ENCODE measurements at regions not wholly inside any gene's neighbourhood (a gene's known extent, or its start where the extent isn't known, plus 50 kb on each side); places are given as distances from the start of the nearest gene placed in this dataset.

GRCh38 chr4:136634121-136634520, 898.2 kb downstream of the PCDH18 start:
- Histone ChIP-seq H3K4me1 (ENCODE audit: control insufficient read depth, low read length) (no peaks in the 10 kb centered on the region), H3K4me3 (ENCODE audit: low read length) (no peak overlapping the region), H3F3A (ENCODE audit: control insufficient read depth, insufficient read depth) (no peaks in the 10 kb centered on the region), H3K9me2 (replicated peaks; ENCODE audit: control insufficient read depth, low read length) (no peaks in the 10 kb centered on the region), H3K27me3 (ENCODE audit: control insufficient read depth, low read length) (no peaks in the 10 kb centered on the region), H3K36me3 (ENCODE audit: control insufficient read depth, low read length) (no peaks in the 10 kb centered on the region), H3K27ac (ENCODE audit: low read depth, low read length) (no peak overlapping the region), H3K79me2 (ENCODE audit: control insufficient read depth, low read length) (no peaks in the 10 kb centered on the region), H3K9me3 (ENCODE audit: control insufficient read depth, insufficient read depth, low read length) (no peaks in the 10 kb centered on the region), H3K4me2 (ENCODE audit: low read length) (no peak overlapping the region), H4K20me1 (ENCODE audit: control insufficient read depth, insufficient read depth, low read depth, low read length) (no peaks in the 10 kb centered on the region)
- TF ChIP-seq EZH2phosphoT487 (IDR thresholded peaks at IDR 0.05; ENCODE audit: borderline replicate concordance, low read length) (no peak), CTCF (IDR thresholded peaks at IDR 0.05; ENCODE audit: low read depth, low read length, poor library complexity, severe bottlenecking) (no peak)

- Histone ChIP-seq H3K79me2 (ENCODE audit: control insufficient read depth, low read length) (no peaks in the 10 kb centered on the region), H3K4me1 (ENCODE audit: control insufficient read depth, low read length) (no peaks in the 10 kb centered on the region), H3K36me3 (ENCODE audit: control insufficient read depth, low read length) (no peaks in the 10 kb centered on the region), H3K27me3 (ENCODE audit: control insufficient read depth, low read length) (no peaks in the 10 kb centered on the region), H3K4me2 (ENCODE audit: low read length) (no peak overlapping the region), H3K27ac (ENCODE audit: low read depth, low read length) (no peak overlapping the region), H3K9me3 (ENCODE audit: control insufficient read depth, insufficient read depth, low read length) (no peaks in the 10 kb centered on the region), H3F3A (ENCODE audit: control insufficient read depth, insufficient read depth) (no peaks in the 10 kb centered on the region), H3K9me2 (replicated peaks; ENCODE audit: control insufficient read depth, low read length) (no peaks in the 10 kb centered on the region), H4K20me1 (ENCODE audit: control insufficient read depth, insufficient read depth, low read depth, low read length) (no peaks in the 10 kb centered on the region), H3K4me3 (ENCODE audit: low read length) (no peak overlapping the region)
- no peak for TF ChIP-seq EZH2phosphoT487 (IDR thresholded peaks at IDR 0.05; ENCODE audit: borderline replicate concordance, low read length)
- no peak for TF ChIP-seq CTCF (IDR thresholded peaks at IDR 0.05; ENCODE audit: low read depth, low read length, poor library complexity, severe bottlenecking)
Observed at GRCh38 chr4:136599890-136600289, 932.4 kb downstream of the PCDH18 start.

- Histone ChIP-seq H3K4me1 (ENCODE audit: control insufficient read depth, low read length) (no peaks in the 10 kb centered on the region), H3K79me2 (ENCODE audit: control insufficient read depth, low read length) (no peaks in the 10 kb centered on the region)
Observed at GRCh38 chr4:136590440-136590839, 941.9 kb downstream of the PCDH18 start.

More at GRCh38 chr4:136590440-136590839, 941.9 kb downstream of the PCDH18 start:
- H3K27me3 ChIP-seq (ENCODE audit: control insufficient read depth, low read length): no peaks in the 10 kb centered on the region
- H3K4me2 ChIP-seq (ENCODE audit: low read length): no peak overlapping the region
- H3K9me2 ChIP-seq (replicated peaks; ENCODE audit: control insufficient read depth, low read length): no peaks in the 10 kb centered on the region
- H4K20me1 ChIP-seq (ENCODE audit: control insufficient read depth, insufficient read depth, low read depth, low read length): no peaks in the 10 kb centered on the region
- H3K9me3 ChIP-seq (ENCODE audit: control insufficient read depth, insufficient read depth, low read length): no peaks in the 10 kb centered on the region
- no peaks in the 10 kb centered on the region for H3K36me3 ChIP-seq (ENCODE audit: control insufficient read depth, low read length)
- no peak overlapping the region for H3K4me3 ChIP-seq (ENCODE audit: low read length)
- H3K27ac ChIP-seq (ENCODE audit: low read depth, low read length): no peak overlapping the region
- TF ChIP-seq CTCF (IDR thresholded peaks at IDR 0.05; ENCODE audit: low read depth, low read length, poor library complexity, severe bottlenecking) (no peak), EZH2phosphoT487 (IDR thresholded peaks at IDR 0.05; ENCODE audit: borderline replicate concordance, low read length) (no peak)
- H3F3A ChIP-seq (ENCODE audit: control insufficient read depth, insufficient read depth): no peaks in the 10 kb centered on the region
